Epithelial cell of prostate (primary cell): ENCODE measurements at regions not wholly inside any gene's neighbourhood (a gene's known extent, or its start where the extent isn't known, plus 50 kb on each side); places are given as distances from the start of the nearest gene placed in this dataset.
"Not testable (repeated sequence)": the region's sequence is repeated elsewhere in the genome, so short reads cannot be mapped to it uniquely, and the experiment has no call there.

ENCODE experiments used
- DNase-seq: peaks from one replicate; pipeline ENCODE4 v3.0.0-alpha.2; 2011; ENCODE audit warnings: low read depth, low spot score
- H3K27ac ChIP-seq: fragments of 450-650 bp; 2 replicates; pipeline ENCODE4 v1.5.1; 2017; ENCODE audit warnings: mild to moderate bottlenecking

- no peak for DNase-seq
Observed at GRCh38 chr5:56666901-56667300, 148.4 kb upstream of the MAP3K1 start.

GRCh38 chr5:56665117-56665516, 150.2 kb upstream of the MAP3K1 start:
- H3K27ac ChIP-seq, result peak overlapping the region; percentile 2

More at GRCh38 chr5:56666901-56667300, 148.4 kb upstream of the MAP3K1 start:
- no peak overlapping the region for H3K27ac ChIP-seq

GRCh38 chr5:56664025-56664424, 151.3 kb upstream of the MAP3K1 start:
- DNase-seq, result no peak
- H3K27ac ChIP-seq, result no peak overlapping the region

More at GRCh38 chr5:56665117-56665516, 150.2 kb upstream of the MAP3K1 start:
- DNase-seq, result not testable (repeated sequence)

DNA sequence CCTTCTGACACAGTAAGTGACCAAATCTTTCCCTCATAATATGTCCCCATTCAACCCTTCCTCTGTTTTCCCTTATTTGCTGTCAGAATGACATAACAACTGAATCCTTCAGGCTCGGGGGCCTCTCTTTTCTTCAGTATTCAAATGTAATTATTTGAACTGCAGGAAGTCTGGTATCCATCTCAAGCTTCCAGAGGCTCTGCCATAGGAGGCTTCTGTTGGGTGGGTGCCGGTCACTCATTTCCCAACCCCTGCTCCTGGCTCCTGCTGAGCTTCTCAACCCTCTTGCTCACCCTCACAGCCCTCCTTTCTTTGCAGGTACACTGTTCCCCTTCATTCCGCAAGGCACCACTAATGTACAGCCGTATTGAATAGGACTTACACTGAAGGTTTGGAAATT, 151.8 kb upstream of the MAP3K1 start:
- DNase-seq, result no peak
- no peak overlapping the region for H3K27ac ChIP-seq

DNA sequence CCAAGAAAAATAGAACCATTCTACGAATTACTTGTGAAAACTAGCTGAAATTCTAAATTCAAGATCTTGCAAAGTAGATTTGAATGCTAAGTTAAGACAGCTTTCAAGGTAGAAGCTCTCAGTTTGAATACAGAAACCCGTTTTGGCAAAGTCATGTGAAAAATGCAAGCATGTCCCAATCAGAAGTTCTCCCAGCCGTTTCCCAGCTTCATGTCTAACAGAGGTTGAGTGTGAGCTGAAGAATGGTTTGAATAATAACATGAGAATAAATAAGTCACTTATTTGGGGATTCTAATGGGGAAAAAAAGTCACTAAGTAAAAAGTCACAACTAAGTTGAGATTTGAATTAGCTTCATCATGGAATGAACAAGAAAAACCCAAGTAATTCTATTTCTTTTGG, 152.5 kb upstream of the MAP3K1 start:
- DNase-seq, result no peak
- no peak overlapping the region for H3K27ac ChIP-seq

DNA sequence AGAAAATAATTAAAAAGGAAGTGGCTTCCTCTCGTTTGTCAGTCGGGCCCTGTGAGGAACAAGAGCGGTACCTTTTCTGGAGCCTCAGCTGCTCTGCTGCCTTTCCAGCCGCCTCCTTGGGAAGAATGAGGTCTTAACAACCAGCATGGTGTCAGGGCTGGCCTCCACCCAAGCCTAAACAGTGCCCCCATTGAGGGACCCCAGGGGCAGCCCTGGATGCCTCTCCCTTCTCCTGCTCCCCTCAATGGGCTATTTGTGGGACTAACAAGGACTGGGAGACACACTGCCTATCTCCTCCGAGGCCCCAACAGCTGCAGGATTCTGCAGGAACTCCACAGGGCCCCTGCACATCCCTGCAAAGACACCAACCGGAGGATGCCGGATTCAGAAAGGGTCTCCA, 155.4 kb upstream of the MAP3K1 start:
- H3K27ac ChIP-seq, result no peak overlapping the region
- DNase-seq, result no peak

GRCh38 chr5:56658972-56659371, 156.4 kb upstream of the MAP3K1 start:
- H3K27ac ChIP-seq, result peak overlapping the region; percentile 53
- no peak for DNase-seq

- H3K27ac ChIP-seq, result no peak overlapping the region
- no peak for DNase-seq
Observed at GRCh38 chr5:56656846-56657726, 158.3 kb upstream of the MAP3K1 start.

DNA sequence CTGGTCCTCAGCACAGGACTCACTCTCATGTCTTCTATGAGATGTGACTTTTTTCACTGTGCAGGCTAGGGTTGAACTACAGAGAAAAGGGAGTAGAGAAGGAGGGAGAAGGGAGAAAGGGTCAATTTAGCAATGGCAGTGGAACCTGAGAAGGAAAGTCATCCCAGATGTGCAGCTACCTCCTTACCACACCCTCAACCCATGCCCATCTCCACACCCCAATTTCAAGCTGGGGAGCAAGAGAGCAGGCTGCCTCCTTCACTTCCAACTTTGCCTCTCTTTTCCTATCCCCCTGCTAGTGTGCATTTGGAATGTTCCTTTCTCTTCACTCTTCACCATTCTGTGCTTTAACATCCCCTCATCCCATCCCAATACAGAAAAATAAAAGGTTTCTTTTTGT, 163.5 kb upstream of the MAP3K1 start:
- no peak for DNase-seq
- H3K27ac ChIP-seq, result no peak overlapping the region

GRCh38 chr5:56650386-56650785, 165.0 kb upstream of the MAP3K1 start:
- DNase-seq, result no peak
- H3K27ac ChIP-seq, result no peak overlapping the region

- no peak overlapping the region for H3K27ac ChIP-seq
- no peak for DNase-seq
Observed at GRCh38 chr5:56649569-56649968, 165.8 kb upstream of the MAP3K1 start.

- no peak overlapping the region for H3K27ac ChIP-seq
- no peak for DNase-seq
Observed at GRCh38 chr5:56648460-56649034, 166.8 kb upstream of the MAP3K1 start.

GRCh38 chr5:56647099-56647850, 168.1 kb upstream of the MAP3K1 start:
- H3K27ac ChIP-seq, result no peak overlapping the region
- no peak for DNase-seq

DNA sequence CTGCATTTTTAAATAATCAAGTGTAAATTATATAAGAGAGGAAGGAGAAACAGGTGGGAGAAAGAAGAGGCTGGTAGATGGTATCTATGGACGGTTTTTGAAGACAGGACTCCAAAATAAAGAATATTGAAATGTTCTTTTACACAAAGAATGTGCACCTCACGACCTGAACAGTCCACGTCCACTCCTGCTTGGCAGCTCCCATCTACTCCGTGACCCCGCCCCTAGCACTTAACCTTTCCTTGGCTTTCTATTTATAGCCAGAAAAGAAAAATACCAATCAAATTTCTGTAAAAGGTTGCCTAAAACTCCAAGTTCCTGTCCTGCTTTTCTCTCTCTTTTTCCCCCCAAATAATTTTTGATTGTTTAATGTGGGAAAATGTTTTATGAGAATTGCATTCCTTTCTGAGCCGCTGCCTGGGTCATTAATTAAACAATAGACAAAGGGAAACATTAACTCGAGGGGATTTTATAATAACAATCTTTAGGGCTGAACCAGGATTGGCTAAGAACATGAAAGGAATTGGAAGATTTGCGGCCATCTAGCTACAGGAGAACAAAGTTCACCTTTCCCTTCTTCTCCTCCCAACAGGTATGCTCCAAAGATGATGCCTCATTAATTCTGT, 173.6 kb upstream of the MAP3K1 start:
- no peak for DNase-seq
- no peak overlapping the region for H3K27ac ChIP-seq

DNA sequence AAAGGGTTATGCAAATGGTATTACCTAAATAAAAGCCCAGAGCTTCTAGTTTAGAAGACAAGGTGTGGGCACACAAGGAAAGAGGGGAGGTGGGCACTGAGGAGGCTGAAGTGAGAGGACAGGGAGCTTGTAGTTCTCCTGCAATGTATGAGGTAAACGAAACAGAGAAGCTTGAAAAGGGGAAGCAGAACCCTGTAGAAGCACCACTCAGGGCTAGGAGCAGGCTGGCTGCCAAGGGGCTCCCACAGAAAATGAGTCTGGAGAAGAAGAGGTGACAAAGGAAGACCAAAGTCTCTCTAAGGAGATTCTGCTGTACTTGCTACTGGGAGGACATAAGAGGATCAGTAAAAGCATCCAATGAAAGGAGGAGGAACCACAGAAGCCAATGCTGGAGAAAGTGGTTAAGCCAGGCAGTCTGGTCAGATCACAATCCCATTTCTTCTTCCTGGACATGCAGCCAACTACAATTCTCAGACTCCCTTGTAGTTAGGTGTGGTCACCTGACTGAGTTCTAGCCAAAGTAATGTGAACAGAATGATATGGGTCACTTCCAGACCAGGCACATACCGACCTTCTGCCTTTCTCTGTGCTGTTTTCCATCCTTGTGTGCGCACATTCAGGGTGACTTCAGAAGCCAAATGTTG, 174.5 kb upstream of the MAP3K1 start:
- DNase-seq, result peak; percentile 39
- H3K27ac ChIP-seq, result no peak overlapping the region

- no peak for DNase-seq
- peak overlapping the region; percentile 13 for H3K27ac ChIP-seq
Observed at GRCh38 chr5:56639476-56639875, 175.9 kb upstream of the MAP3K1 start.

- peak overlapping the region; percentile 13 for H3K27ac ChIP-seq
- peak; percentile 95 for DNase-seq
Observed at GRCh38 chr5:56638768-56639238, 176.5 kb upstream of the MAP3K1 start.

GRCh38 chr5:56638061-56638621, 177.2 kb upstream of the MAP3K1 start:
- peak overlapping the region; percentile 13 for H3K27ac ChIP-seq
- DNase-seq, result peak; percentile 31

DNA sequence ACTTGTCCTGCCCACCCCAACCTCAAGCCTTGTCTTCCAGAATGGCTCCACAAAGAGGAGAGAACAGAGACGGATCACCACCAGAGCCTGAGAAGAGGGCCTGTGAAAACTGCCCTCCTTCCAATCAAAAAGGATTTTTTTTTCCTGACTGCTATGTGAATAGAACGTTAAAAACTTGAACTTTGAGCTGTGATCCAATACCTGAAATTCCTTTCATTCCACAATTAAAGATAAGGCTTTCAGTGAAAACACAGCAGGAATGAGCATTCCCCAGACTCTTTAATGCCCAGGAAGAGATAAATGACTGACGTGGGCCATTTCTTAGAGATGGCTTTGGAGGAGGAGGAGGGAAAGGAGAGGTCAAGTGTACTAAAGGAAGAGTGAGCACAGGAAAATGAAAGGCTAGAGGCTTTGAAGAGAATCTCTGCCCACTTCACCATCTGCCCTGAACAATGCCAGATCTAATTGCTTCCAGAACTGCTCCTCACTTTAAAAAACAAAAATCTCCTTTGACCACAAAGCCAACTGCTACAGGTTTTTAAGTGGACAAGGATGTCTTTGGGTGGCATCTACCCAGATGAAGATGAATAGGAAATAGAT, 177.9 kb upstream of the MAP3K1 start:
- no peak for DNase-seq
- no peak overlapping the region for H3K27ac ChIP-seq
